Breast epithelium (tissue), 3 donors: ENCODE measurements at regions not wholly inside any gene's neighbourhood (a gene's known extent, or its start where the extent isn't known, plus 50 kb on each side); places are given as distances from the start of the nearest gene placed in this dataset.

Experiments used
- POLR2A ChIP-seq: fragments of 450-650 bp; IDR thresholded peaks from one replicate; pipeline ENCODE4 v1.6.1; 2016; ENCODE audit warnings: antibody characterized with exemption, mild to moderate bottlenecking, moderate library complexity
- TF ChIP-seq, protein P1 (sequence below), 3 donors: fragments of 450-650 bp; IDR thresholded peaks; one replicate each; pipeline ENCODE4 v1.5.1; 2016 to 2017; ENCODE audit warnings: antibody characterized with exemption in 3 of 3, mild to moderate bottlenecking in 3 of 3, moderate library complexity in 3 of 3

DNA sequence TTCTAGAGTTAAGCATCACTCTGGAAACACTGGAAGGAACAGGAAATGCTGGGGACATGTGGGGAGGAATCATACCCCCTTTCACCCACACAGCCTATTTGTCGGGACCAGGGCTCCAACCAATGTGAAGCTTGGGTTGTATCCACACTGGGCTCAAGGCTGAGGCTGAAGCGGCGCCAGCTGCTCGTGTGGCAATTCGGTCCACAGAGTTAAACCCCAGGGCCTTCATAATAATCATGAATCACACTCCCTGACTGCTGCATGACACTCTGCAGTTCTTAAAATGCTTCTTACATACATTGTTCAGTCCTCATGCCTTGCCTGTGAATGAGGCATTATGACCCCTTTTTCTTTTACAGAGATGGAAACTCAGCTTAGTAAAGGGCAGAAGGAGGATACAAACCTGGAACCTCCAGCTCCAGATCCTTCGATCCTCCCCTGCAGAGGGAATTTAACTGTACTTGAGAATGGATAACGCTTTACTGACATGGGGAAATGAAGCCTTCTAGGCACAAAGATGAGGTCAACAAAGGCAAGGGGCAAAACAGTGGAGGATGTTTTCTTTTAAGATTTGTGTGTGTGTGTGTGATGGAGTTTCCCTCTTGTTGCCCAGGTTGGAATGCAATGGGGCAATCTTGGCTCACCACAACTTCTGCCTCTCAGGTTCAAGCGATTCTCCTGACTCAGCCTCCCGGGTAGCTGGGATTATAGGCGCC, 72.7 kb downstream of the SOX9 start:
- TF ChIP-seq, protein P1, sequence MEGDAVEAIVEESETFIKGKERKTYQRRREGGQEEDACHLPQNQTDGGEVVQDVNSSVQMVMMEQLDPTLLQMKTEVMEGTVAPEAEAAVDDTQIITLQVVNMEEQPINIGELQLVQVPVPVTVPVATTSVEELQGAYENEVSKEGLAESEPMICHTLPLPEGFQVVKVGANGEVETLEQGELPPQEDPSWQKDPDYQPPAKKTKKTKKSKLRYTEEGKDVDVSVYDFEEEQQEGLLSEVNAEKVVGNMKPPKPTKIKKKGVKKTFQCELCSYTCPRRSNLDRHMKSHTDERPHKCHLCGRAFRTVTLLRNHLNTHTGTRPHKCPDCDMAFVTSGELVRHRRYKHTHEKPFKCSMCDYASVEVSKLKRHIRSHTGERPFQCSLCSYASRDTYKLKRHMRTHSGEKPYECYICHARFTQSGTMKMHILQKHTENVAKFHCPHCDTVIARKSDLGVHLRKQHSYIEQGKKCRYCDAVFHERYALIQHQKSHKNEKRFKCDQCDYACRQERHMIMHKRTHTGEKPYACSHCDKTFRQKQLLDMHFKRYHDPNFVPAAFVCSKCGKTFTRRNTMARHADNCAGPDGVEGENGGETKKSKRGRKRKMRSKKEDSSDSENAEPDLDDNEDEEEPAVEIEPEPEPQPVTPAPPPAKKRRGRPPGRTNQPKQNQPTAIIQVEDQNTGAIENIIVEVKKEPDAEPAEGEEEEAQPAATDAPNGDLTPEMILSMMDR (IDR thresholded peaks at IDR 0.05), result no peak
- no peak for TF ChIP-seq POLR2A
